GM12878 (cell line): ENCODE measurements at regions not wholly inside any gene's neighbourhood (a gene's known extent, or its start where the extent isn't known, plus 50 kb on each side); places are given as distances from the start of the nearest gene placed in this dataset.

ENCODE experiments used
- ATAC-seq: fragments of 200-7000 bp; cut with Tn5 transposase; 3 replicates; pipeline ENCODE4 v1.9.1; 2020; ENCODE audit warnings: mild to moderate bottlenecking, moderate library complexity
- BruUV-seq: library from RNA; stranded (reverse); fragments of 400-500 nt; replicated peaks from 2 replicates; lab custom pipeline; 2021; lab: Mats Ljungman, UMichigan
- CTCF ChIA-PET: fragments of 300-600 bp; sonication (Branson Sonifier 250); formaldehyde crosslinking; extraction: SDS; loops from one replicate; lab custom pipeline; 2021; ENCODE audit warnings: inconsistent platforms; lab: Yijun Ruan, JAX
- POLR2A ChIA-PET: fragments of 350-600 bp; formaldehyde crosslinking; extraction: SDS; loops from one replicate; lab custom pipeline; 2021; ENCODE audit warnings: inconsistent platforms; lab: Charles Lee
- RAD21 ChIA-PET: fragments of 300-600 bp; sonication (Branson Sonifier 250); formaldehyde crosslinking; loops from one replicate; lab custom pipeline; 2023; ENCODE audit warnings: antibody characterized with exemption; ENCODE audit not compliant: unreplicated experiment; lab: Charles Lee
- SMC1A ChIA-PET: fragments of 300-600 bp; sonication (Branson Sonifier 250); formaldehyde crosslinking; loops from one replicate; lab custom pipeline; 2023; ENCODE audit not compliant: unreplicated experiment, uncharacterized antibody; lab: Charles Lee
- DNase-seq: peaks from one replicate; pipeline ENCODE4 v3.0.0-alpha.2; 2011; ENCODE audit warnings: low read depth, low spot score
- FAIRE-seq: peaks from 3 replicates; lab custom pipeline; 2011; peaks lifted over from hg19 to GRCh38; lab: Jason Lieb, UNC
- H2AFZ ChIP-seq: 2 replicates; pipeline ENCODE4 v1.6.0; 2011; ENCODE audit warnings: low read depth, low read length, control low read depth; ENCODE audit not compliant: control insufficient read depth
- H3K27ac ChIP-seq: 2 replicates; pipeline ENCODE4 v1.5.1; 2011; ENCODE audit warnings: control low read depth; ENCODE audit not compliant: control insufficient read depth, insufficient read depth
- H3K27me3 ChIP-seq, 2 experiments: replicated peaks in 1 of 2; 2 replicates each; pipeline versions ENCODE4 v1.6.0 to v1.6.1; 2011; ENCODE audit warnings: low read length in 1 of 2; ENCODE audit not compliant: control insufficient read depth in 2 of 2, insufficient read depth in 2 of 2
- H3K36me3 ChIP-seq, 2 experiments: 2 replicates each; pipeline ENCODE4 v1.5.1; 2011; ENCODE audit warnings: low read length in 1 of 2; ENCODE audit not compliant: control insufficient read depth in 2 of 2, insufficient read depth in 2 of 2
- H3K4me1 ChIP-seq: 2 replicates; pipeline ENCODE4 v1.6.1; 2011; ENCODE audit warnings: mild to moderate bottlenecking, low read length, moderate library complexity, mixed read lengths; ENCODE audit not compliant: control insufficient read depth, insufficient read depth
- H3K4me2 ChIP-seq: 2 replicates; pipeline ENCODE4 v1.6.0; 2011; ENCODE audit warnings: control low read depth; ENCODE audit not compliant: control insufficient read depth, insufficient read depth
- H3K4me3 ChIP-seq: fragments of 200-600 bp; sonication (generic); 2 replicates; pipeline ENCODE4 v1.5.1; 2016
- H3K79me2 ChIP-seq: 2 replicates; pipeline ENCODE4 v1.6.0; 2011; ENCODE audit warnings: low read length; ENCODE audit not compliant: control insufficient read depth, insufficient read depth
- H3K9ac ChIP-seq: 2 replicates; pipeline ENCODE4 v1.8.0; 2011; ENCODE audit warnings: low read length, control low read depth, mixed read lengths; ENCODE audit not compliant: control insufficient read depth, insufficient read depth
- H3K9me3 ChIP-seq: replicated peaks from 3 replicates; pipeline ENCODE4 v1.5.1; 2011; ENCODE audit warnings: mild to moderate bottlenecking, low read length; ENCODE audit not compliant: control insufficient read depth, insufficient read depth
- H4K20me1 ChIP-seq: 2 replicates; pipeline ENCODE4 v1.6.0; 2011; ENCODE audit not compliant: control insufficient read depth, insufficient read depth
- CBX3 ChIP-seq: fragments of 200-600 bp; sonication (generic); IDR thresholded peaks from 2 replicates; pipeline ENCODE4 v1.6.1; 2016; ENCODE audit warnings: low read depth, borderline replicate concordance
- E2F4 ChIP-seq: IDR thresholded peaks from 2 replicates; pipeline ENCODE4 v1.6.1; 2012; ENCODE audit warnings: low read depth, low read length, improper control_type of control experiment
- E2F8 ChIP-seq: fragments of 450-650 bp; IDR thresholded peaks from 2 replicates; pipeline ENCODE4 v1.6.1; 2018; ENCODE audit warnings: mild to moderate bottlenecking, low read depth, moderate library complexity; ENCODE audit not compliant: partially characterized antibody
- ELK1 ChIP-seq: IDR thresholded peaks from 2 replicates; pipeline ENCODE4 v1.6.1; 2012; ENCODE audit warnings: low read depth, low read length, improper control_type of control experiment
- GATAD2B ChIP-seq: fragments of 450-650 bp; conservative IDR thresholded peaks from 2 replicates; pipeline ENCODE4 v1.6.1; 2017; ENCODE audit warnings: low read depth, mild to moderate bottlenecking, moderate library complexity
- HSF1 ChIP-seq: fragments of 150-350 bp; IDR thresholded peaks from 2 replicates; pipeline ENCODE4 v1.6.1; 2014; ENCODE audit warnings: mild to moderate bottlenecking, low read depth, low read length
- IKZF2 ChIP-seq, 2 experiments: fragments of 450-650 bp; IDR thresholded peaks; 2 replicates each; pipeline ENCODE4 v1.6.1; 2017; ENCODE audit warnings: mild to moderate bottlenecking in 2 of 2, moderate library complexity in 2 of 2
- MTA2 ChIP-seq: fragments of 450-650 bp; IDR thresholded peaks from 2 replicates; pipeline ENCODE4 v1.6.1; 2016; ENCODE audit warnings: low read depth, mild to moderate bottlenecking, moderate library complexity
- RCOR1 ChIP-seq: conservative IDR thresholded peaks from 2 replicates; pipeline ENCODE4 v1.6.1; 2012; ENCODE audit warnings: low read depth, low read length, improper control_type of control experiment
- REST ChIP-seq: IDR thresholded peaks from 2 replicates; pipeline ENCODE4 v1.6.1; 2012; ENCODE audit warnings: mild to moderate bottlenecking, low read depth, low read length
- SMAD5 ChIP-seq: IDR thresholded peaks from 2 replicates; pipeline ENCODE4 v1.6.1; 2016; ENCODE audit warnings: antibody characterized with exemption, low read depth
- ZBTB33 ChIP-seq: fragments of 450-650 bp; IDR thresholded peaks from 2 replicates; pipeline ENCODE4 v1.6.1; 2017; ENCODE audit warnings: mild to moderate bottlenecking
- ZNF24 ChIP-seq: fragments of 450-650 bp; IDR thresholded peaks from 2 replicates; pipeline ENCODE4 v1.6.1; 2017; ENCODE audit warnings: antibody characterized with exemption, mild to moderate bottlenecking
- in situ Hi-C: fragments of 300-500 bp; cut with MboI; formaldehyde crosslinking; loops from 9 replicates; pipeline ENCODE4 v1.14.3; 2018; ENCODE audit warnings: mixed read lengths
- intact Hi-C: fragments of 100-400 bp; cut with micrococcal nuclease; formaldehyde crosslinking; loops from one replicate; pipeline ENCODE4 v1.14.2; 2022; ENCODE audit not compliant: unreplicated experiment

GRCh38 chr11:41999066-41999465 lies 539.6 kb upstream of the LRRC4C start:
- Histone ChIP-seq H3K9me3 (no peaks in the 10 kb centered on the region), H3K36me3 (no peaks in the 10 kb centered on the region), H3K4me1 (no peaks in the 10 kb centered on the region), H3K27ac (no peak overlapping the region), H3K79me2 (no peaks in the 10 kb centered on the region), H3K4me2 (no peak overlapping the region), H3K4me3 (no peak overlapping the region), H3K9ac (no peak overlapping the region), H3K27me3 (no peaks in the 10 kb centered on the region), H2AFZ (no peak overlapping the region), H4K20me1 (no peaks in the 10 kb centered on the region)
- TF ChIP-seq SMAD5 (no peak), RCOR1 (no peak), MTA2 (no peak), E2F8 (no peak), ZNF24 (no peak), ZBTB33 (no peak), IKZF2 (IDR thresholded peaks at IDR 0.05) (no peak), REST (no peak), CBX3 (no peak), HSF1 (no peak), ELK1 (no peak), E2F4 (no peak), GATAD2B (no peak)
- ChIA-PET SMC1A (no interaction called here), RAD21 (no interaction called here), CTCF (no interaction called here), POLR2A (no interaction called here)
- in situ Hi-C loops (no loop called here), intact Hi-C loops (no loop called here)
- no TSS peak for BruUV-seq
- DNase-seq (no peak), FAIRE-seq (no peak), ATAC-seq (no peak)
